Gastroesophageal sphincter (tissue), 4 donors: ENCODE measurements at regions not wholly inside any gene's neighbourhood (a gene's known extent, or its start where the extent isn't known, plus 50 kb on each side); places are given as distances from the start of the nearest gene placed in this dataset.

Experiments
- ATAC-seq: fragments of 150-250 bp; one replicate; pipeline ENCODE4 v1.9.1; 2016; ENCODE audit warnings: mild to moderate bottlenecking, moderate library complexity
- H3K27ac ChIP-seq, 4 donors: fragments of 200-600 bp; sonication (generic) in 3 of 4; 1 replicate in 3 of 4; 2 replicates in 1 of 4; pipeline ENCODE4 v1.5.1; 2016 to 2019
- H3K27me3 ChIP-seq: fragments of 200-600 bp; sonication (generic); one replicate; pipeline ENCODE4 v1.5.1; 2019
- H3K36me3 ChIP-seq, 2 donors: fragments of 200-600 bp; sonication (generic); one replicate each; pipeline ENCODE4 v1.5.1; 2019; ENCODE audit warnings: control low read depth in 1 of 2
- H3K4me1 ChIP-seq, 3 donors: fragments of 200-600 bp; sonication (generic); 1 replicate in 2 of 3; 2 replicates in 1 of 3; pipeline ENCODE4 v1.5.1; 2016 to 2019; ENCODE audit warnings: control low read depth in 2 of 3
- H3K4me3 ChIP-seq, 2 donors: fragments of 200-600 bp; sonication (generic); one replicate each; pipeline ENCODE4 v1.5.1; 2019; ENCODE audit warnings: mild to moderate bottlenecking in 1 of 2, moderate library complexity in 1 of 2
- H3K9me3 ChIP-seq, 3 donors: fragments of 200-600 bp; sonication (generic); one replicate each; pipeline ENCODE4 v1.5.1; 2017 to 2019; ENCODE audit warnings: control low read depth in 2 of 3
- CTCF ChIP-seq, 4 experiments: fragments of 200-600 bp in 2 of 4; fragments of 450-650 bp in 2 of 4; sonication (generic) in 1 of 4; IDR thresholded peaks; one replicate each; pipeline ENCODE4 v1.5.1; 2017 to 2019; ENCODE audit warnings: antibody characterized with exemption in 4 of 4, mild to moderate bottlenecking in 2 of 4, moderate library complexity in 2 of 4
- EP300 ChIP-seq: sonication (generic); formaldehyde crosslinking; IDR thresholded peaks from one replicate; pipeline ENCODE4 v1.6.1; 2017; ENCODE audit warnings: antibody characterized with exemption, mild to moderate bottlenecking
- POLR2A ChIP-seq, 2 donors: fragments of 450-650 bp; IDR thresholded peaks; one replicate each; pipeline ENCODE4 v1.6.1; 2017; ENCODE audit warnings: antibody characterized with exemption in 2 of 2, mild to moderate bottlenecking in 2 of 2, moderate library complexity in 1 of 2
- POLR2AphosphoS5 ChIP-seq: sonication (generic); formaldehyde crosslinking; IDR thresholded peaks from one replicate; pipeline ENCODE4 v1.6.1; 2017; ENCODE audit warnings: antibody characterized with exemption
- WGBS, 2 donors: methylation state at CpG; one replicate each; pipeline ENCODE4 v1.1.5; 2018; ENCODE audit warnings: low coverage in 1 of 2; 5-methylcytosine and 5-hydroxymethylcytosine counted together

GRCh38 chr3:95629802-95630201, 1184.6 kb upstream of the EPHA6 start:
- H3K36me3 ChIP-seq = no peaks in the 10 kb centered on the region
- H3K4me1 ChIP-seq = no peaks in the 10 kb centered on the region
- H3K27ac ChIP-seq = no peak overlapping the region
- H3K4me3 ChIP-seq = no peak overlapping the region
- no peak for ATAC-seq
- TF ChIP-seq POLR2A (IDR thresholded peaks at IDR 0.05) (no peak), POLR2AphosphoS5 (no peak), CTCF (IDR thresholded peaks at IDR 0.05) (no peak), EP300 (no peak)
- no peaks in the 10 kb centered on the region for H3K9me3 ChIP-seq
- WGBS, 2 donors = 69 to 78% methylated on average over 1 of the region's 1 CpG
- H3K27me3 ChIP-seq = no peaks in the 10 kb centered on the region

GRCh38 chr3:95645291-95645690, 1169.1 kb upstream of the EPHA6 start:
- no peaks in the 10 kb centered on the region for H3K4me1 ChIP-seq
- TF ChIP-seq CTCF (IDR thresholded peaks at IDR 0.05) (no peak), EP300 (no peak), POLR2AphosphoS5 (no peak), POLR2A (IDR thresholded peaks at IDR 0.05) (no peak)
- no peak for ATAC-seq
- no peak overlapping the region for H3K4me3 ChIP-seq
- H3K9me3 ChIP-seq = peaks cover 0 to 19% (median 0%) of the 10 kb centered on the region in 3 donors
- no peaks in the 10 kb centered on the region for H3K36me3 ChIP-seq
- WGBS, 2 donors = 73% methylated on average over 3 of the region's 6 CpGs; no CpG with 5 or more reads in 1 of the 2 donors
- no peak overlapping the region for H3K27ac ChIP-seq
- H3K27me3 ChIP-seq = no peaks in the 10 kb centered on the region

GRCh38 chr3:95654570-95655362, 1159.6 kb upstream of the EPHA6 start:
- Histone ChIP-seq H3K4me3 (no peak overlapping the region), H3K36me3 (no peaks in the 10 kb centered on the region), H3K9me3 (peaks cover 0 to 9% (median 0%) of the 10 kb centered on the region in 3 donors), H3K4me1 (no peaks in the 10 kb centered on the region), H3K27ac (no peak overlapping the region), H3K27me3 (no peaks in the 10 kb centered on the region)
- TF ChIP-seq POLR2AphosphoS5 (no peak), POLR2A (IDR thresholded peaks at IDR 0.05) (no peak), CTCF (IDR thresholded peaks at IDR 0.05) (no peak), EP300 (no peak)
- no peak for ATAC-seq
- WGBS, 2 donors = 85 to 86% methylated on average over 12 of the region's 13 CpGs

- Histone ChIP-seq H3K36me3 (no peaks in the 10 kb centered on the region), H3K27me3 (no peaks in the 10 kb centered on the region), H3K4me1 (no peaks in the 10 kb centered on the region), H3K27ac (no peak overlapping the region), H3K9me3 (peaks cover 0 to 3% (median 0%) of the 10 kb centered on the region in 3 donors), H3K4me3 (no peak overlapping the region)
- no peak for ATAC-seq
- 91 to 92% methylated on average over 4 to 12 of the region's 12 CpGs for WGBS, 2 donors
- TF ChIP-seq CTCF (IDR thresholded peaks at IDR 0.05) (no peak), EP300 (no peak), POLR2AphosphoS5 (no peak), POLR2A (IDR thresholded peaks at IDR 0.05) (no peak)
Observed at GRCh38 chr3:95655363-95655986, 1158.9 kb upstream of the EPHA6 start.

GRCh38 chr3:95670765-95671164, 1143.6 kb upstream of the EPHA6 start:
- no peaks in the 10 kb centered on the region for H3K4me1 ChIP-seq
- TF ChIP-seq POLR2A (IDR thresholded peaks at IDR 0.05) (no peak), CTCF (IDR thresholded peaks at IDR 0.05) (no peak), POLR2AphosphoS5 (no peak), EP300 (no peak)
- H3K27ac ChIP-seq = no peak overlapping the region
- no peaks in the 10 kb centered on the region for H3K36me3 ChIP-seq
- no peak overlapping the region for H3K4me3 ChIP-seq
- no peaks in the 10 kb centered on the region for H3K27me3 ChIP-seq
- ATAC-seq = no peak
- no peaks in the 10 kb centered on the region for H3K9me3 ChIP-seq
- 92 to 95% methylated on average over 3 of the region's 3 CpGs for WGBS, 2 donors
